ENCODE measurements at regions not wholly inside any gene's neighbourhood (a gene's known extent, or its start where the extent isn't known, plus 50 kb on each side); places are given as distances from the start of the nearest gene placed in this dataset.

DNA sequence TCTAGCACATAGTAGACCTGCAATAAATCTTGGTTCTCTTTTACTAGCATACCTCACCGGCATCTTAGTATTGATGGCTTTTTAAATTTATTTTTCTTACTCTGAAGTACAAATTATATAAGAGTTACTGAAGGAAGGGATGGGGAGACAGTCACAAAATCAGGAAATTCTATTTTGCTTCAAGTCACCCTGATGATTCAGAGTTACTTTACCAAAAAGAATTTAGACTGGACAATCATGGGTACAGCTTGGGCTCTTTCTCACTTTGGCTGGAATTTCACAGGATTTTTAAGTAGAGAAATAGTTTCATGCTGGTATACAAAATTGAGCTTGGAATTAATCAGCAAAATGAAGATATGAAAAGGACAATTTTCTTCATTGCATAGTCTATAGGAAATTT lies 919.2 kb downstream of the METTL15 start:
- Mint-ChIP-seq H3K36me3 (no peaks in the 10 kb centered on the region), H3K4me1 (no peaks in the 10 kb centered on the region), H3K27ac (no peak overlapping the region), H3K4me3 (no peak overlapping the region), H3K9me3 (peaks cover 16 to 45% (median 17%) of the 10 kb centered on the region in 3 donors), H3K27me3 (no peaks in the 10 kb centered on the region)
- no peaks in the 10 kb centered on the region for H3K4me1 ChIP-seq (ENCODE audit: control insufficient read depth in 1 of 2, extremely low read depth in 1 of 2, insufficient read depth in 2 of 2, low read length in 2 of 2)
- WGBS (ENCODE audit: insufficient coverage): no CpG with 5 or more reads among the region's 1 CpG
- H3K9me3 ChIP-seq: no peaks in the 10 kb centered on the region
- H3K27ac ChIP-seq (ENCODE audit: low read length): no peak overlapping the region
- CTCF ChIA-PET: no interaction called here
- no peak overlapping the region for H3K4me3 ChIP-seq (ENCODE audit: control insufficient read depth in 1 of 2, extremely low read depth in 1 of 2, low read length in 1 of 2)
- DNase-seq: no peak
- ATAC-seq (replicated peaks in 1 of 4): no peak
- POLR2A ChIA-PET: no interaction called here
- no peaks in the 10 kb centered on the region for H3K36me3 ChIP-seq (ENCODE audit: control insufficient read depth in 2 of 2, extremely low read depth in 1 of 2, insufficient read depth in 1 of 2, low read length in 1 of 2)
- no peaks in the 10 kb centered on the region for H3K27me3 ChIP-seq (replicated peaks in 1 of 2; ENCODE audit: control insufficient read depth in 2 of 2, extremely low read depth in 1 of 2, insufficient read depth in 2 of 2, low read length in 1 of 2)

DNA sequence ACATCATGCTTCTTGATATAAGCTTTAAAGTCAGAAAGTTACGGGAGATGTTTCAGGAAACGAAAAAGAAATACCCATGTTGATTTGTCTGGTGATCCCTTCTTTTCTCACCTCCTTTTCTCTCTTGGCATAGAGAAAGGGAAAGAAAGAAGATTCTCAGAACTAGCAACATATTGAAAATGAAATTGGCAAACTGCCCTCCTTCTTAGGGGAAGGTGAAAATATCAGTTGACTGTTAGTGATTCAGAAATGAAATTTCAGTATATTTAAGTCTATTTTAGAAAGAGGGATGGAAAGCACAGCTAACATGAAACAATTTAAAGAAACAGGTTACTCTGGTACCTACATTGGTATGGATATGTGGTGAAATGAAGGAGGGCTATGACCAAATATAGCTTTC lies 918.1 kb downstream of the METTL15 start:
- ATAC-seq (replicated peaks in 1 of 4): no peak
- H3K36me3 ChIP-seq (ENCODE audit: control insufficient read depth in 2 of 2, extremely low read depth in 1 of 2, insufficient read depth in 1 of 2, low read length in 1 of 2): no peaks in the 10 kb centered on the region

DNA sequence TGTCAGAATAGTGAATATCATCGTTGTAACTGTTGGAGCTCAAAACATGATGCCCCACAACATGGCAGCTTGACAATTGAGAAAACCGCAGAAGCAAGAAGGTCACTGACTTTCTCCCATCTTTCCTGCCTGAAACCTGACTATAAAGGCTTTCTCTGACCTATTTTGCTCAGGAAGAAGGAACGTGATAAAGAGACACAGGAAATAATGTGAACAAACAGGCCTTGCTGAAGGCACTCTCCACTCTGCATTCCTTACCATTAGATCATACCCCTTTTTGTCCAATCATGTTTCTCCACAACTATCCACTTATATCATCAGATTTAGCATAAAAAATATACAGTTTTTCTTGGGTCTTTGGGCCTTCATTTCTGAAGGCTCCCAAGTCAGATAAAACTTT lies 916.8 kb downstream of the METTL15 start:
- Mint-ChIP-seq H3K9me3 (peaks cover 24 to 62% (median 26%) of the 10 kb centered on the region in 3 donors), H3K4me3 (no peak overlapping the region), H3K27me3 (no peaks in the 10 kb centered on the region), H3K27ac (no peak overlapping the region), H3K4me1 (no peaks in the 10 kb centered on the region), H3K36me3 (no peaks in the 10 kb centered on the region)
- H3K4me3 ChIP-seq (ENCODE audit: control insufficient read depth in 1 of 2, extremely low read depth in 1 of 2, low read length in 1 of 2): no peak overlapping the region
- CTCF ChIA-PET: no interaction called here
- no peak for DNase-seq
- H3K9me3 ChIP-seq: no peaks in the 10 kb centered on the region
- ATAC-seq (replicated peaks in 1 of 4): no peak
- no peaks in the 10 kb centered on the region for H3K4me1 ChIP-seq (ENCODE audit: control insufficient read depth in 1 of 2, extremely low read depth in 1 of 2, insufficient read depth in 2 of 2, low read length in 2 of 2)
- POLR2A ChIA-PET: no interaction called here
- no peaks in the 10 kb centered on the region for H3K27me3 ChIP-seq (replicated peaks in 1 of 2; ENCODE audit: control insufficient read depth in 2 of 2, extremely low read depth in 1 of 2, insufficient read depth in 2 of 2, low read length in 1 of 2)
- H3K27ac ChIP-seq (ENCODE audit: low read length): no peak overlapping the region
- no peaks in the 10 kb centered on the region for H3K36me3 ChIP-seq (ENCODE audit: control insufficient read depth in 2 of 2, extremely low read depth in 1 of 2, insufficient read depth in 1 of 2, low read length in 1 of 2)
- 92% methylated on average over 2 of the region's 3 CpGs for WGBS (ENCODE audit: insufficient coverage)

More for the DNA sequence above, 918.1 kb downstream of the METTL15 start:
- Mint-ChIP-seq H3K4me1 (no peaks in the 10 kb centered on the region), H3K36me3 (no peaks in the 10 kb centered on the region), H3K27me3 (no peaks in the 10 kb centered on the region), H3K9me3 (peaks cover 18 to 56% (median 26%) of the 10 kb centered on the region in 3 donors), H3K27ac (no peak overlapping the region), H3K4me3 (no peak overlapping the region)
- DNase-seq: no peak
- Histone ChIP-seq H3K4me1 (ENCODE audit: control insufficient read depth in 1 of 2, extremely low read depth in 1 of 2, insufficient read depth in 2 of 2, low read length in 2 of 2) (no peaks in the 10 kb centered on the region), H3K27me3 (replicated peaks in 1 of 2; ENCODE audit: control insufficient read depth in 2 of 2, extremely low read depth in 1 of 2, insufficient read depth in 2 of 2, low read length in 1 of 2) (no peaks in the 10 kb centered on the region), H3K9me3 (no peaks in the 10 kb centered on the region), H3K27ac (ENCODE audit: low read length) (no peak overlapping the region), H3K4me3 (ENCODE audit: control insufficient read depth in 1 of 2, extremely low read depth in 1 of 2, low read length in 1 of 2) (no peak overlapping the region)
- WGBS (ENCODE audit: insufficient coverage): no CpG with 5 or more reads among the region's 2 CpGs
- CTCF ChIA-PET: no interaction called here
- POLR2A ChIA-PET: no interaction called here

DNA sequence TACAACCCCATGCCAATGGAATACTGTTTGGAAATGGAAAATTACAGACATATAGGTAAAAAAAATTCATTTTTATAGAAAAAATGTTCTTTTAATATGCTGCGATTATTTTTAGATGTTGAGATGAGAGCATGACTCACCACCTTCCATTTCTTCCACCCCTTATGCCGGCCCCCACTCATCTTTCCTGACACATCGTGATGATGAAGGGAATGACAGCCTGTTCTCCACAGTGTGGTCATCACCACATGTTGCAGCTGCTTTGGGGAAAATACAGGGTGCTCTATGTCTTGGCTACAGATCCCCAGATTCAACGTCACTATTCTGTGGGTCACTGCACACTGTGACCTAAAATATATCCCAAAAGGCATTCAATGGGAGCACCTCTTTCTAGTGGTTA lies 916.2 kb downstream of the METTL15 start:
- no peak overlapping the region for H3K4me3 ChIP-seq (ENCODE audit: control insufficient read depth in 1 of 2, extremely low read depth in 1 of 2, low read length in 1 of 2)
- ChIA-PET POLR2A (no interaction called here), CTCF (no interaction called here)
- Mint-ChIP-seq H3K36me3 (no peaks in the 10 kb centered on the region), H3K27ac (no peak overlapping the region), H3K4me1 (no peaks in the 10 kb centered on the region), H3K27me3 (no peaks in the 10 kb centered on the region), H3K4me3 (no peak overlapping the region), H3K9me3 (peaks cover 24 to 61% (median 26%) of the 10 kb centered on the region in 3 donors)
- no CpG with 5 or more reads among the region's 4 CpGs for WGBS (ENCODE audit: insufficient coverage)
- no peaks in the 10 kb centered on the region for H3K27me3 ChIP-seq (replicated peaks in 1 of 2; ENCODE audit: control insufficient read depth in 2 of 2, extremely low read depth in 1 of 2, insufficient read depth in 2 of 2, low read length in 1 of 2)
- H3K4me1 ChIP-seq (ENCODE audit: control insufficient read depth in 1 of 2, extremely low read depth in 1 of 2, insufficient read depth in 2 of 2, low read length in 2 of 2): no peaks in the 10 kb centered on the region
- no peak overlapping the region for H3K27ac ChIP-seq (ENCODE audit: low read length)
- no peak for ATAC-seq (replicated peaks in 1 of 4)
- no peak for DNase-seq
- H3K36me3 ChIP-seq (ENCODE audit: control insufficient read depth in 2 of 2, extremely low read depth in 1 of 2, insufficient read depth in 1 of 2, low read length in 1 of 2): no peaks in the 10 kb centered on the region
- no peaks in the 10 kb centered on the region for H3K9me3 ChIP-seq

DNA sequence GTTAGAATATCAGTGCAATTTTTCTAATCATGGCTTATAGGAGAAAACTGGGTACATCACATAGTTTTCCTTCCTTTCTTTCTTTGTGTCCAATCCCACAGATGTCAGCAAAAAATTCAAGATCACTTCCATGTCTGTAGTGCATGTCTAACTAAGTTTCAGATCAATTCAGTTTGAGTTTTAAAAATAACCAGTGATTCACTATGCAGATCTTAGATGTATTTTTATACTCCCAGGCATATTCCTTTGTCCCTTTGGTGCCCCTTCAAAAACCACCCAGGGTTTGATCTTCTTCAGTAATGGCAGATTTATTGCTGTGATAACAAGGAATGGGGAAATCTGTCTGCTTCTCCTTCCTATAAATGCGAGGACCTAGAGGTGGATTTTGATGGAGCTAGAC lies 915.6 kb downstream of the METTL15 start:
- H3K4me1 Mint-ChIP-seq: no peaks in the 10 kb centered on the region
- no peaks in the 10 kb centered on the region for H3K36me3 Mint-ChIP-seq
- H3K9me3 Mint-ChIP-seq: peaks cover 21 to 55% (median 24%) of the 10 kb centered on the region in 3 donors
- H3K27me3 Mint-ChIP-seq: no peaks in the 10 kb centered on the region
- Histone ChIP-seq H3K9me3 (no peaks in the 10 kb centered on the region), H3K36me3 (ENCODE audit: control insufficient read depth in 2 of 2, extremely low read depth in 1 of 2, insufficient read depth in 1 of 2, low read length in 1 of 2) (no peaks in the 10 kb centered on the region), H3K4me1 (ENCODE audit: control insufficient read depth in 1 of 2, extremely low read depth in 1 of 2, insufficient read depth in 2 of 2, low read length in 2 of 2) (no peaks in the 10 kb centered on the region), H3K27ac (ENCODE audit: low read length) (no peak overlapping the region), H3K27me3 (replicated peaks in 1 of 2; ENCODE audit: control insufficient read depth in 2 of 2, extremely low read depth in 1 of 2, insufficient read depth in 2 of 2, low read length in 1 of 2) (no peaks in the 10 kb centered on the region), H3K4me3 (ENCODE audit: control insufficient read depth in 1 of 2, extremely low read depth in 1 of 2, low read length in 1 of 2) (no peak overlapping the region)
- DNase-seq (no peak), ATAC-seq (replicated peaks in 1 of 4) (no peak)
- no peak overlapping the region for H3K4me3 Mint-ChIP-seq
- ChIA-PET POLR2A (no interaction called here), CTCF (no interaction called here)
- no CpG with 5 or more reads among the region's 1 CpG for whole genome bisulfite sequencing (ENCODE audit: insufficient coverage)
- H3K27ac Mint-ChIP-seq: no peak overlapping the region

DNA sequence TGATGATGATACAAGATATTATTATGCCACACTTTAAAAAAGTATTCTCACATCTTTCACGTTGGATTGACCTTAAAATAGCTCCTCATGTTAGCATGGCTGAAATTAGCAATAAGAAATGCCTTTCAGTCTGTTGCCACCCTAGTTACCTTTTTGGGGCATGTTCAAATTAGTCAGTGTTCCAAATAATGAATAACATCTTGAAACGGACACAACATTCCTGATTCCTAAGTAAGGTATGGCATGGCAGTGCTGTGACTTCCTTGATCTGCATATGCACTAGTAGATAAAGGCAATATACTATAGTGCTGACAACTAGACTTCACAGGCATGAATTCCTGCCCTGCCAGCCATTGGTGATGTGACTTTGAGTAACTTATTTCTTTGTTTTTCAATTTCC lies 914.5 kb downstream of the METTL15 start:
- ChIA-PET CTCF (no interaction called here), POLR2A (no interaction called here)
- no peaks in the 10 kb centered on the region for H3K36me3 ChIP-seq (ENCODE audit: control insufficient read depth in 2 of 2, extremely low read depth in 1 of 2, insufficient read depth in 1 of 2, low read length in 1 of 2)
- no peaks in the 10 kb centered on the region for H3K9me3 ChIP-seq
- Mint-ChIP-seq H3K27ac (no peak overlapping the region), H3K4me1 (no peaks in the 10 kb centered on the region), H3K4me3 (no peak overlapping the region), H3K9me3 (peaks cover 17 to 50% (median 22%) of the 10 kb centered on the region in 3 donors), H3K27me3 (no peaks in the 10 kb centered on the region), H3K36me3 (no peaks in the 10 kb centered on the region)
- WGBS (ENCODE audit: insufficient coverage): no CpG with 5 or more reads among the region's 2 CpGs
- no peak overlapping the region for H3K4me3 ChIP-seq (ENCODE audit: control insufficient read depth in 1 of 2, extremely low read depth in 1 of 2, low read length in 1 of 2)
- no peak for ATAC-seq (replicated peaks in 1 of 4)
- no peak overlapping the region for H3K27ac ChIP-seq (ENCODE audit: low read length)
- no peak for DNase-seq
- no peaks in the 10 kb centered on the region for H3K27me3 ChIP-seq (replicated peaks in 1 of 2; ENCODE audit: control insufficient read depth in 2 of 2, extremely low read depth in 1 of 2, insufficient read depth in 2 of 2, low read length in 1 of 2)
- no peaks in the 10 kb centered on the region for H3K4me1 ChIP-seq (ENCODE audit: control insufficient read depth in 1 of 2, extremely low read depth in 1 of 2, insufficient read depth in 2 of 2, low read length in 2 of 2)

DNA sequence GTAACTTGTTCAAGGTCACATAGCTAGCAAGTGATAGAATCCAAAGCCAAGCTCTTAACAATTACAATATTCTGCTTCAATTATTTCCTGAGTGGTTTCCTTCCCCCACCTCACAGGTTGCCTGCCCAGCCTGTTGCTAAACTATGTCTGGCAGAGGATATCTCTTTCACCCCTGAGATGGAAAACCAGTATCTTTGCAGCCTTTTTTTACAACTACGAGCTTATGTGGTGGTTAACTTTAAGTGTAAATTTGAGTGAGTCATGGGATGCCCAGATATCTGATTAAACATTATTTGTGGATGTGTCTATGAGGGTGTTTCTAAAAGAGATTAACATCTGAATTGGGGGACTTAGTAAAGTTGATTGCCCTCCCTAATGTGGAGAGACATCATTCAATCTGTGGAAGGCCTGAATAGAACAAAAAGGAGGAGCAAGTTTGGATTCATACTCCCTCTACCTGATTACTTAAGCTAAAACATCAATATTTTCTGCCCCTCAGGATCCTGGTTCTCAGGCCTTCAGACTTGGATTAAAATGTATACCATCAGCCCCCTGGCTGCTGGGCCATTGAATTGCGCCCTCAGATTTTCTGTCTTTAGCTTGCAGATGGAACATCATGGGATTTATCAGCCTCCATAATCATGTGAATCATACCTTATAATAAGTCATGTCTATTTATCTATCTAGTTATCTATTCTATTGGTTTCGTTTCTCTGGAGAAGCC lies 911.9 kb downstream of the METTL15 start:
- CTCF ChIA-PET: no interaction called here

More for the DNA sequence above, 911.9 kb downstream of the METTL15 start:
- Mint-ChIP-seq H3K4me3 (no peak overlapping the region), H3K4me1 (no peaks in the 10 kb centered on the region), H3K27ac (no peak overlapping the region), H3K27me3 (no peaks in the 10 kb centered on the region), H3K9me3 (peaks cover 15 to 36% (median 17%) of the 10 kb centered on the region in 3 donors), H3K36me3 (no peaks in the 10 kb centered on the region)
- Histone ChIP-seq H3K4me3 (ENCODE audit: control insufficient read depth in 1 of 2, extremely low read depth in 1 of 2, low read length in 1 of 2) (no peak overlapping the region), H3K9me3 (no peaks in the 10 kb centered on the region), H3K36me3 (ENCODE audit: control insufficient read depth in 2 of 2, extremely low read depth in 1 of 2, insufficient read depth in 1 of 2, low read length in 1 of 2) (no peaks in the 10 kb centered on the region), H3K27me3 (replicated peaks in 1 of 2; ENCODE audit: control insufficient read depth in 2 of 2, extremely low read depth in 1 of 2, insufficient read depth in 2 of 2, low read length in 1 of 2) (no peaks in the 10 kb centered on the region), H3K27ac (ENCODE audit: low read length) (no peak overlapping the region), H3K4me1 (ENCODE audit: control insufficient read depth in 1 of 2, extremely low read depth in 1 of 2, insufficient read depth in 2 of 2, low read length in 2 of 2) (no peaks in the 10 kb centered on the region)
- ATAC-seq (replicated peaks in 1 of 4) (no peak), DNase-seq (no peak)
- WGBS (ENCODE audit: insufficient coverage): 40% methylated on average over 1 of the region's 3 CpGs
- POLR2A ChIA-PET: no interaction called here
